ENCODE measurements at regions not wholly inside any gene's neighbourhood (a gene's known extent, or its start where the extent isn't known, plus 50 kb on each side); places are given as distances from the start of the nearest gene placed in this dataset.

- intact Hi-C loops (cut with DNase I; ENCODE audit: low total_unique reads): no loop called here
- H3K4me1 ChIP-seq: no peaks in the 10 kb centered on the region
- peaks cover 0 to 17% (median 13%) of the 10 kb centered on the region in 4 donors for H3K9me3 ChIP-seq
- peaks cover 0 to 27% (median 0%) of the 10 kb centered on the region in 3 donors for H3K27me3 ChIP-seq
- TF ChIP-seq CTCF (IDR thresholded peaks at IDR 0.05) (no peak), EP300 (IDR thresholded peaks at IDR 0.05) (no peak), POLR2A (IDR thresholded peaks at IDR 0.05) (no peak), POLR2AphosphoS5 (IDR thresholded peaks at IDR 0.05) (no peak)
- no peaks in the 10 kb centered on the region for H3K36me3 ChIP-seq
- DNase-seq: no peak
- 87 to 96% (median 91%) methylated on average over 1 of the region's 1 CpG for WGBS, 5 donors
- no peak overlapping the region for H3K27ac ChIP-seq
- no peak overlapping the region for H3K4me3 ChIP-seq
Measured at GRCh38 chr5:42930934-42931333, 109.2 kb downstream of the ANXA2R start.

- TF ChIP-seq POLR2AphosphoS5 (IDR thresholded peaks at IDR 0.05): no peak
- TF ChIP-seq POLR2A (IDR thresholded peaks at IDR 0.05): no peak
- no peak for TF ChIP-seq CTCF (IDR thresholded peaks at IDR 0.05)
- no peak for TF ChIP-seq EP300 (IDR thresholded peaks at IDR 0.05)
- H3K27ac ChIP-seq: no peak overlapping the region
- intact Hi-C loops (cut with DNase I; ENCODE audit: low total_unique reads): no loop called here
Measured at GRCh38 chr5:42929871-42930270, 110.2 kb downstream of the ANXA2R start.

GRCh38 chr5:42927730-42928129, 112.4 kb downstream of the ANXA2R start:
- Histone ChIP-seq H3K4me3 (no peak overlapping the region), H3K36me3 (no peaks in the 10 kb centered on the region), H3K9me3 (peaks cover 0 to 22% (median 13%) of the 10 kb centered on the region in 4 donors), H3K27ac (no peak overlapping the region), H3K27me3 (peaks cover 0 to 54% (median 4%) of the 10 kb centered on the region in 3 donors), H3K4me1 (no peaks in the 10 kb centered on the region)
- TF ChIP-seq CTCF (IDR thresholded peaks at IDR 0.05) (no peak), POLR2A (IDR thresholded peaks at IDR 0.05) (no peak), EP300 (IDR thresholded peaks at IDR 0.05) (no peak), POLR2AphosphoS5 (IDR thresholded peaks at IDR 0.05) (no peak)
- no peak for DNase-seq
- 91 to 96% (median 95%) methylated on average over 8 of the region's 8 CpGs for WGBS, 5 donors
- intact Hi-C loops (cut with DNase I; ENCODE audit: low total_unique reads): no loop called here

More at GRCh38 chr5:42929871-42930270, 110.2 kb downstream of the ANXA2R start:
- DNase-seq: no peak
- 21 to 46% (median 35%) methylated on average over 4 of the region's 4 CpGs for WGBS, 5 donors
- Histone ChIP-seq H3K4me3 (no peak overlapping the region), H3K27me3 (peaks cover 0 to 37% (median 0%) of the 10 kb centered on the region in 3 donors), H3K9me3 (peaks cover 0 to 17% (median 13%) of the 10 kb centered on the region in 4 donors), H3K36me3 (no peaks in the 10 kb centered on the region), H3K4me1 (no peaks in the 10 kb centered on the region)

GRCh38 chr5:42924686-42925085, 113.0 kb upstream of the SELENOP start:
- H3K4me1 ChIP-seq: no peaks in the 10 kb centered on the region
- DNase-seq: no peak
- TF ChIP-seq POLR2AphosphoS5 (IDR thresholded peaks at IDR 0.05): no peak
- TF ChIP-seq EP300 (IDR thresholded peaks at IDR 0.05): no peak
- no peak for TF ChIP-seq CTCF (IDR thresholded peaks at IDR 0.05)
- TF ChIP-seq POLR2A (IDR thresholded peaks at IDR 0.05): no peak
- peaks cover 0 to 47% (median 4%) of the 10 kb centered on the region in 3 donors for H3K27me3 ChIP-seq
- H3K4me3 ChIP-seq: no peak overlapping the region
- intact Hi-C loops (cut with DNase I; ENCODE audit: low total_unique reads): no loop called here
- H3K36me3 ChIP-seq: no peaks in the 10 kb centered on the region
- no peak overlapping the region for H3K27ac ChIP-seq
- 90 to 97% (median 94%) methylated on average over 16 of the region's 16 CpGs for WGBS, 5 donors
- peaks cover 0 to 5% (median 0%) of the 10 kb centered on the region in 4 donors for H3K9me3 ChIP-seq
